HCT116 (cell line): ENCODE measurements at regions not wholly inside any gene's neighbourhood (a gene's known extent, or its start where the extent isn't known, plus 50 kb on each side); places are given as distances from the start of the nearest gene placed in this dataset.

Experiments used
- ATAC-seq: fragments of 200-7000 bp; cut with Tn5 transposase; 2 replicates; pipeline ENCODE4 v1.9.1; 2020; ENCODE audit warnings: mild to moderate bottlenecking, moderate library complexity
- BruUV-seq: library from RNA; stranded (reverse); fragments of 400-500 nt; replicated peaks from 2 replicates; lab custom pipeline; 2021; lab: Mats Ljungman, UMichigan
- CTCF ChIA-PET: fragments of 300-600 bp; sonication (Branson Sonifier 250); formaldehyde crosslinking; loops from one replicate; lab custom pipeline; 2021; ENCODE audit warnings: antibody characterized with exemption; lab: Charles Lee
- POLR2A ChIA-PET: fragments of 300-600, 350-600 bp; sonication (Branson Sonifier 250); formaldehyde crosslinking; loops from one replicate; lab custom pipeline; 2021; ENCODE audit warnings: antibody characterized with exemption; lab: Charles Lee
- RAD21 ChIA-PET, 2 experiments: fragments of 300-600 bp; sonication (Branson Sonifier 250); formaldehyde crosslinking; loops; one replicate each; lab custom pipeline; 2023; ENCODE audit warnings: low total read pairs in 2 of 2; ENCODE audit not compliant: uncharacterized antibody in 2 of 2, unreplicated experiment in 2 of 2, low non-redundant PET in 1 of 2; lab: Charles Lee
- DNase-seq: peaks from one replicate; pipeline ENCODE4 v3.0.0-alpha.2; 2010; ENCODE audit warnings: low read depth, low spot score
- H2AFZ ChIP-seq: fragments of 200-600 bp; shearing (Covaris generic), sonication (generic); 2 replicates; pipeline ENCODE4 v1.6.1; 2017; ENCODE audit warnings: low read depth, mixed run types, mixed read lengths, antibody characterized with exemption, low read length; ENCODE audit not compliant: poor library complexity, severe bottlenecking
- H3K27ac ChIP-seq: 2 replicates; pipeline ENCODE4 v1.5.1; 2012; ENCODE audit warnings: low read depth, low read length
- H3K27me3 ChIP-seq: fragments of 200-600 bp; sonication (generic); 2 replicates; pipeline ENCODE4 v1.6.1; 2016; ENCODE audit warnings: mixed run types, low read length, mixed read lengths; ENCODE audit not compliant: insufficient read depth
- H3K36me3 ChIP-seq, 2 experiments: fragments of 200-500 bp in 1 of 2; fragments of 200-600 bp in 1 of 2; sonication (Bioruptor generic) in 1 of 2; sonication (generic) in 1 of 2; 2 replicates each; pipeline versions ENCODE4 v1.5.1 to v1.6.1; 2014 to 2016; ENCODE audit warnings: low read length in 2 of 2, inconsistent platforms in 1 of 2, mixed read lengths in 1 of 2, mixed run types in 1 of 2; ENCODE audit not compliant: insufficient read depth in 2 of 2, control insufficient read depth in 1 of 2
- H3K4me1 ChIP-seq, 2 experiments: fragments of 200-600 bp in 1 of 2; sonication (generic) in 1 of 2; 2 replicates each; pipeline versions ENCODE4 v1.5.1 to v1.6.1; 2012 to 2017; ENCODE audit warnings: low read length in 2 of 2, inconsistent platforms in 1 of 2, mild to moderate bottlenecking in 1 of 2, mixed read lengths in 1 of 2, mixed run types in 1 of 2, moderate library complexity in 1 of 2; ENCODE audit not compliant: insufficient read depth in 2 of 2, control insufficient read depth in 1 of 2
- H3K4me2 ChIP-seq: fragments of 200-600 bp; sonication (generic); 2 replicates; pipeline ENCODE4 v1.6.1; 2017; ENCODE audit warnings: mixed run types, low read length, mixed read lengths
- H3K4me3 ChIP-seq, 2 experiments: fragments of 200-600 bp in 1 of 2; sonication (generic) in 1 of 2; replicated peaks in 1 of 2; 2 replicates each; pipeline ENCODE4 v1.5.1; 2011 to 2016; ENCODE audit warnings: low read length in 2 of 2, control low read depth in 1 of 2, low read depth in 1 of 2, mild to moderate bottlenecking in 1 of 2, mixed read lengths in 1 of 2, mixed run types in 1 of 2
- H3K79me2 ChIP-seq: fragments of 200-600 bp; sonication (generic); 2 replicates; pipeline ENCODE4 v1.6.1; 2017; ENCODE audit warnings: mild to moderate bottlenecking, mixed run types, low read length, moderate library complexity, mixed read lengths; ENCODE audit not compliant: insufficient read depth
- H3K9ac ChIP-seq: fragments of 200-600 bp; sonication (generic); 2 replicates; pipeline ENCODE4 v1.6.1; 2016; ENCODE audit warnings: low read length, mixed read lengths
- H3K9me2 ChIP-seq: fragments of 200-600 bp; sonication (generic), shearing (Covaris generic); 2 replicates; pipeline ENCODE4 v1.6.1; 2017; ENCODE audit warnings: mixed run types, mild to moderate bottlenecking, moderate library complexity; ENCODE audit not compliant: insufficient read depth
- H3K9me3 ChIP-seq, 2 experiments: fragments of 200-500 bp in 1 of 2; fragments of 200-600 bp in 1 of 2; sonication (Bioruptor generic) in 1 of 2; sonication (generic) in 1 of 2; 2 replicates each; pipeline ENCODE4 v1.6.1; 2014 to 2017; ENCODE audit warnings: low read length in 2 of 2, mixed read lengths in 2 of 2, inconsistent platforms in 1 of 2, low read depth in 1 of 2, mild to moderate bottlenecking in 1 of 2, mixed run types in 1 of 2, moderate library complexity in 1 of 2; ENCODE audit not compliant: control insufficient read depth in 1 of 2, insufficient read depth in 1 of 2
- H4K20me1 ChIP-seq: fragments of 200-600 bp; sonication (generic), shearing (Covaris generic); 2 replicates; pipeline ENCODE4 v1.6.1; 2017; ENCODE audit warnings: mixed run types, mild to moderate bottlenecking, moderate library complexity; ENCODE audit not compliant: insufficient read depth
- CBX3 ChIP-seq: IDR thresholded peaks from 2 replicates; pipeline ENCODE4 v1.6.1; 2012; ENCODE audit warnings: low read depth
- CEBPB ChIP-seq: IDR thresholded peaks from 2 replicates; pipeline ENCODE4 v1.6.1; 2012; ENCODE audit warnings: low read depth
- ELF1 ChIP-seq: IDR thresholded peaks from 2 replicates; pipeline ENCODE4 v1.6.1; 2012; ENCODE audit warnings: low read depth, borderline replicate concordance
- EZH2 ChIP-seq: fragments of 200-600 bp; sonication (generic); IDR thresholded peaks from 2 replicates; pipeline ENCODE4 v1.6.1; 2017; ENCODE audit warnings: antibody characterized with exemption, mixed run types
- JUND ChIP-seq: IDR thresholded peaks from 2 replicates; pipeline ENCODE4 v1.6.1; 2012
- RAD21 ChIP-seq: IDR thresholded peaks from 2 replicates; pipeline ENCODE4 v1.6.1; 2012; ENCODE audit warnings: low read depth, mild to moderate bottlenecking
- SIN3A ChIP-seq: IDR thresholded peaks from 2 replicates; pipeline ENCODE4 v1.6.1; 2012; ENCODE audit warnings: low read depth
- SRF ChIP-seq: IDR thresholded peaks from 2 replicates; pipeline ENCODE4 v1.6.1; 2012; ENCODE audit warnings: low read depth
- YY1 ChIP-seq: IDR thresholded peaks from 2 replicates; pipeline ENCODE4 v1.6.1; 2011; ENCODE audit warnings: low read length, low read depth, moderate library complexity, mild to moderate bottlenecking; ENCODE audit not compliant: insufficient replicate concordance; ENCODE audit errors: extremely low read depth
- ZFX ChIP-seq: fragments of 450-650 bp; IDR thresholded peaks from 2 replicates; pipeline ENCODE4 v1.6.1; 2017
- intact Hi-C: fragments of 100-400 bp; cut with micrococcal nuclease; formaldehyde crosslinking; loops from 2 replicates; pipeline ENCODE4 v1.10.0; 2022
- TF ChIP-seq, protein P1 (sequence below), 3 experiments: fragments of 200-600 bp in 1 of 3; sonication (generic) in 1 of 3; IDR thresholded peaks in 2 of 3; conservative IDR thresholded peaks in 1 of 3; 2 replicates each; pipeline ENCODE4 v1.5.1; 2012 to 2017; ENCODE audit warnings: low read depth in 2 of 3, low read length in 2 of 3, antibody characterized with exemption in 1 of 3, borderline replicate concordance in 1 of 3, control low read depth in 1 of 3, mild to moderate bottlenecking in 1 of 3, mixed read lengths in 1 of 3, mixed run types in 1 of 3, moderate library complexity in 1 of 3; ENCODE audit not compliant: insufficient read depth in 1 of 3
- TF ChIP-seq, protein P2 (sequence below): IDR thresholded peaks from 2 replicates; pipeline ENCODE4 v1.6.1; 2012
- TF ChIP-seq, protein P3 (sequence below): IDR thresholded peaks from 2 replicates; pipeline ENCODE4 v1.6.1; 2012

DNA sequence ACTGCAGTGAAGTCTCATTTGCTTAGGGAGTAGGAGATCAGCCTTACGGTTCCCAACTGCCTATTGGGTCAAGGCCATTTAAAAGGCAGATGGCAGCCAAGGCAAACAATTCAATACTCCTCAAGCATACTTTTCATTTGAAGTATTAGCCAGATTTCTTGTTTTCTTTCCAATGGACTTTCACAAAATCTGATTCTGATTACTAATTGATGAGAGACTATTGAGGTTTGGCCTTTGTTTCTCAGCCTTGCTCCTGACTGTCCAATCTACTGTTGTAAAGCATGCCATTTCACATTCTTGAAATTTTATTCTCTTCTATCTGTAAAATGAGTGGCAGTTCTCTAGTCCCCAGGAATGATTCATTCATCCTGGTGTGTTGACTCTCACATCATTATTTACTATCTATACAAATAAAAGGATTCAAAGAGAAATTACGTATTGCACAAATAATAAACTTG is 166.2 kb upstream of the TGFBR2 start:
- H3K9me3 ChIP-seq: no peaks in the 10 kb centered on the region
- no peak overlapping the region for H3K4me3 ChIP-seq
- H3K4me1 ChIP-seq: peaks cover 4 to 6% of the 10 kb centered on the region in 2 experiments; a peak in 2 of 4 replicates
- intact Hi-C loops: no loop called here
- ChIA-PET POLR2A (no interaction called here), CTCF (no interaction called here), RAD21 (no interaction called here)
- H2AFZ ChIP-seq: no peak overlapping the region
- H3K27ac ChIP-seq: no peak overlapping the region
- ATAC-seq: no peak
- no peak overlapping the region for H3K4me2 ChIP-seq
- no peaks in the 10 kb centered on the region for H3K9me2 ChIP-seq
- no peaks in the 10 kb centered on the region for H3K36me3 ChIP-seq
- H3K79me2 ChIP-seq: no peaks in the 10 kb centered on the region
- no TSS peak for BruUV-seq
- H3K27me3 ChIP-seq: no peaks in the 10 kb centered on the region
- no peaks in the 10 kb centered on the region for H4K20me1 ChIP-seq
- DNase-seq: no peak
- TF ChIP-seq, protein P1, sequence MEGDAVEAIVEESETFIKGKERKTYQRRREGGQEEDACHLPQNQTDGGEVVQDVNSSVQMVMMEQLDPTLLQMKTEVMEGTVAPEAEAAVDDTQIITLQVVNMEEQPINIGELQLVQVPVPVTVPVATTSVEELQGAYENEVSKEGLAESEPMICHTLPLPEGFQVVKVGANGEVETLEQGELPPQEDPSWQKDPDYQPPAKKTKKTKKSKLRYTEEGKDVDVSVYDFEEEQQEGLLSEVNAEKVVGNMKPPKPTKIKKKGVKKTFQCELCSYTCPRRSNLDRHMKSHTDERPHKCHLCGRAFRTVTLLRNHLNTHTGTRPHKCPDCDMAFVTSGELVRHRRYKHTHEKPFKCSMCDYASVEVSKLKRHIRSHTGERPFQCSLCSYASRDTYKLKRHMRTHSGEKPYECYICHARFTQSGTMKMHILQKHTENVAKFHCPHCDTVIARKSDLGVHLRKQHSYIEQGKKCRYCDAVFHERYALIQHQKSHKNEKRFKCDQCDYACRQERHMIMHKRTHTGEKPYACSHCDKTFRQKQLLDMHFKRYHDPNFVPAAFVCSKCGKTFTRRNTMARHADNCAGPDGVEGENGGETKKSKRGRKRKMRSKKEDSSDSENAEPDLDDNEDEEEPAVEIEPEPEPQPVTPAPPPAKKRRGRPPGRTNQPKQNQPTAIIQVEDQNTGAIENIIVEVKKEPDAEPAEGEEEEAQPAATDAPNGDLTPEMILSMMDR (IDR thresholded peaks at IDR 0.05 in 2 of 3, conservative IDR thresholded peaks at IDR 0.05 in 1 of 3; ENCODE audit: borderline replicate concordance in 1 of 3, insufficient read depth in 1 of 3, low read depth in 2 of 3, low read length in 2 of 3): no peak
- TF ChIP-seq, protein P2, sequence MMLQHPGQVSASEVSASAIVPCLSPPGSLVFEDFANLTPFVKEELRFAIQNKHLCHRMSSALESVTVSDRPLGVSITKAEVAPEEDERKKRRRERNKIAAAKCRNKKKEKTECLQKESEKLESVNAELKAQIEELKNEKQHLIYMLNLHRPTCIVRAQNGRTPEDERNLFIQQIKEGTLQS: no peak
- TF ChIP-seq ELF1: no peak
- no peak for TF ChIP-seq EZH2
- TF ChIP-seq, protein P3, sequence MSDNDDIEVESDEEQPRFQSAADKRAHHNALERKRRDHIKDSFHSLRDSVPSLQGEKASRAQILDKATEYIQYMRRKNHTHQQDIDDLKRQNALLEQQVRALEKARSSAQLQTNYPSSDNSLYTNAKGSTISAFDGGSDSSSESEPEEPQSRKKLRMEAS: no peak
- H3K9ac ChIP-seq: no peak overlapping the region

DNA sequence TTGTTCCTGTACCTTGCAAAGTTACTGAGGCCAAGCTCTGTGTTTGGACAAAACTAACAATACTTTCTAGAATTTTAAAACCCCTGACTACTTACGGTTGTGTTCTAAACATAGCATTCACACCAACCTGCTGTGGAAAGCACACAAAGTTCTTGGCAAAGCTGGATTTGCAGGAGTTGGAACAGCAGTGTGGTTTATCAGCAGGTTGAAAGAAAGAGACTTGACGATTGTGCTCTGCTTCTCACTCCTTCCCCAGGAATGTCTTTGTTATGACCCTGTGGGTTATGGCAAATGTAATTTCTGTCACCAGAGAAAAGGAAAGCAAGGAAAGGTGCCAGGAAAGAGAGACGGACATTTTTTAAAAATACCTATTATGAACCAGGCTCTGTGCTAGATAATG is 165.5 kb upstream of the TGFBR2 start:
- no peak for ATAC-seq
- H3K4me2 ChIP-seq: no peak overlapping the region
- intact Hi-C loops: no loop called here
- H3K36me3 ChIP-seq: no peaks in the 10 kb centered on the region
- ChIA-PET RAD21 (no interaction called here), CTCF (no interaction called here), POLR2A (no interaction called here)
- H3K9me3 ChIP-seq: no peaks in the 10 kb centered on the region
- peaks cover 4 to 6% of the 10 kb centered on the region in 2 experiments; a peak in 2 of 4 replicates for H3K4me1 ChIP-seq
- H3K27ac ChIP-seq: no peak overlapping the region
- BruUV-seq: no TSS peak
- TF ChIP-seq, protein P3: no peak
- TF ChIP-seq JUND: no peak
- TF ChIP-seq ELF1: no peak
- TF ChIP-seq CEBPB: no peak
- no peak for TF ChIP-seq SIN3A
- TF ChIP-seq EZH2: no peak
- no peak for TF ChIP-seq ZFX
- no peak for TF ChIP-seq SRF
- TF ChIP-seq YY1: no peak
- TF ChIP-seq RAD21: no peak
- no peak for TF ChIP-seq CBX3
- TF ChIP-seq, protein P1 (IDR thresholded peaks at IDR 0.05 in 2 of 3, conservative IDR thresholded peaks at IDR 0.05 in 1 of 3; ENCODE audit: borderline replicate concordance in 1 of 3, insufficient read depth in 1 of 3, low read depth in 2 of 3, low read length in 2 of 3): no peak
- H3K4me3 ChIP-seq: no peak overlapping the region
- no peaks in the 10 kb centered on the region for H3K27me3 ChIP-seq
- no peaks in the 10 kb centered on the region for H3K9me2 ChIP-seq
- DNase-seq: no peak
- H4K20me1 ChIP-seq: no peaks in the 10 kb centered on the region
- no peak overlapping the region for H2AFZ ChIP-seq
- H3K9ac ChIP-seq: no peak overlapping the region
- no peaks in the 10 kb centered on the region for H3K79me2 ChIP-seq
